Amniotic epithelial cell (primary cell): ENCODE measurements at regions not wholly inside any gene's neighbourhood (a gene's known extent, or its start where the extent isn't known, plus 50 kb on each side); places are given as distances from the start of the nearest gene placed in this dataset.
A peak's percentile ranks its signal among the peaks of the same experiment; 100 is the strongest.

Source experiments
- DNase-seq: peaks from one replicate; pipeline ENCODE4 v3.0.0-alpha.2; 2010; ENCODE audit warnings: low read depth

DNA sequence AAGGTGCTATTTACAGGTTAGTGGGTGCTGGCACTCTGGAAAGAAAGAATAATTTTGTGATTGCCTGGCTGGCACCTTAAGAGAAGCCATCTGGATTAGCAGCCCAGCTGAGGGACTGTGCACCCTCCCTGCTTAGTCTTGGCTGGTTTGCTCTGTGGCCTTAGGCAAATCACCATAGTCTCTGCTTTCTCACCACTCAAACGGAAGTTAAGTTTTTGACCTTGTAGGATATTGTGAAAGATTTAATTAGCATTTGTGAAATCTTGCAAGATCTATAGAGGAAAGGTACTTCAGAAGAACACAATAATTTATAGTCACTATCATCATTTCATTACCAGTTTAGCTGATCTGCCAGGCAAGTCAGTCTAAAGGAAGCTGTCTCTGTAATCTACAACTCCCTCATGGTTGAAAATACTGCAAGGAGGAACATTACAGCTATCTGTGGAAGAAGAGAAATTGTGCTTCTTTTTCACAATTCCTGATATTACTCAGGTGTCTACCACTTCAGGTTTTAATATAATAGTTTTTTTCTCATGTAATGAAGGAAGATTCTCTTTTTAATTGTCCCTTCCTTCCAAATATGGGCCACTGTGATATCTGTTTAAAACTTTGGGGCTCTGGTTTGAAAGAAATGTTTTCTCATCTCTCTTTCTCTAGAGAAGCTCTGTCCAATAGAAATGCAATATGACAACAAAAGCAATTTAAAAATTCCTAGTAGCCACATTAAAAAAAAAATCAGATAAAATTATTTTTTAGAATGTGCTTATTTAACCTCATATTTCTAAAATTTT is 219.6 kb downstream of the PTEN start:
- DNase-seq: no peak

DNA sequence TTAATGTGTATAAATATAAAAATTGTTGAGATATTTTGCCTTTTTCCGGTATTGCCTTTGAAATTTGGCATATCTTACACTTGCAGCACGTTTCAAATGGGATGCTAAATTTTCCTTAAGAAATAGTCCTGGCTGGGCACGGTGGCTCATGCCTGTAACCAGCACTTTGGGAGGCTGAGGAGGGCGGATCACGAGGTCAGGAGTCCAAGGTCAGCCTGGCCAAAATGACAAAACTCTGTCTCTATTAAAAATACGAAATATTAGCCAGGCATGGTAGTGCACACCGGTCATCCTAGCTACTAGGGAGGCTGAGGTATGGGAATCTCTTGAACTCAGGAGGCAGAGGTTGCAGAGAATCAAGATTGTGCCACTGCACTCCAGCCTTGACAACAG is 220.2 kb downstream of the PTEN start:
- no peak for DNase-seq

DNA sequence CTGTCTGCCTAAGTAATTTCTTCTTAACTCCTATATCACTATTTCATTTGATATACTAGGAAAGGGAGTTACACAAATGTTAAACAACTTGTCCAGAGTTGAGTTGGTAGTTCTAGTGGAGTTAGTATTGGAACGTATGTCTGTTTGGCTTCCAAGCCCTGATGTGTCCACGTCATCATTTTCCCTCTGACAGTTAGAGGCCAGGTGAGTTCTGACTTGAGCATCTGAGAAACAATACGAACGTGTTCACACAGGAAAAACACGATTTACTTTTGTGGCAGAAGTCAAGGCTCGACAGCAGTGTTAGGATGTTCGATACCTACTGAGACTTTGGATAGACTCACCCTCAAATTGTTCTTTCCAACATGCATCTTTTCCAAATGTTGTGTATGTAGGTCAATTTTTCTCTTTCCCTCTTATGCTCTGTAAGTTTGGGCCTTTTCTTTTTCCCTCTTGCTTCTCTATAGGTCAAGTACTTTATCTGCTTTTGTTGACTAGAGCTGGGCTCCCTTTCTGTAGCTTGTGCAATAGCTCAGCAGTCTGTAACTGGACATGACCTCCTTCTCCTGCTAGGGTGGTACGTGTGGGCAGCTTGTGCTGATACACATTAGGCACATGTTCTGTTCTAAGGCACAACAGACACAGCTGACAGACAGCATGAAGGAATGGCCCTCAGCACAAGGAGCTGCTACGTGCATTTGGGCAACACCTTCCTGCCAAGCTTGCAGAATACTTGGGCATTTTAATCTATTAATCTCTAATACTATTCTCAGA is 222.9 kb downstream of the PTEN start:
- peak; percentile 60 for DNase-seq

DNA sequence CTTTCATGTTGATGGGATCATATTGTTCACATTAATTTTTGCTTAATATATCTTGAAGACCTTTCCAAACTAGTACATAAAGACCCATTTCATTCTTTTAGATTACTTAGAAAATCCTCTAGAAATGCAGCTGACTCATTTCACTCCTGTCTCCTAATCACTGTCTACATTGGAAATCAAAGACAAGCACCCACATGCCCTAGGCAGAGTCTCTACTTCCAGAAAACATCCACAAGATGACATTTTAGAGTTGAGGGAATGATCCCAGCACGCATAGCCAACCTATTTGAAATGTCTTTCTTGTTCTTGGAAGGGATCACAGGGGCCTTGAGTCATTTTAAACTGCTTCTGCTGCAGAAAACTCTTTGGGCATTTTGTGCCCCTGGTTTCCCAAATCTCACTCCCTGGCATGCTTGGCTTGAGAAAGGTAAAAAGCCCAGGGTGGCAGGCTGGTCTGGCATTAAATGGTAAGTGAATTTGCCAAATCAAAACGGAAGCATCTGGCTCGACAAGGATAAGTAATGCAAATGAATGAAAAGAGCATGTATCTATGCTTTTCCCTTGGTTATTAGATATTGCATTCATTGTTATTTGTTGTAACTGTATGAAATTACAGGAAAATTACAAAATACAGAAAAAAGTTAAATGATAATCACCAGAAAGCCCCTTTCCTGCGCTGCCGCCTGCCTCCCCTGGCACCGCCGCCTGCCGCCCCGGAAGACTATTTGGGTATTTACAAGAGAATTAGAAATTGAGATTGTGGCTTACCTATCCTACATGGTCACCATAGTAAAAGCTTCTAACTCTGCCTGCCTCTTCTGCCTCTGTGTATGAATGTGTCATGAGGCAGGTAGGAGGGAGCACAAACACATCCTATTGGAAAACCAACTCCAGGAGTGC is 225.3 kb downstream of the PTEN start:
- DNase-seq: no peak

DNA sequence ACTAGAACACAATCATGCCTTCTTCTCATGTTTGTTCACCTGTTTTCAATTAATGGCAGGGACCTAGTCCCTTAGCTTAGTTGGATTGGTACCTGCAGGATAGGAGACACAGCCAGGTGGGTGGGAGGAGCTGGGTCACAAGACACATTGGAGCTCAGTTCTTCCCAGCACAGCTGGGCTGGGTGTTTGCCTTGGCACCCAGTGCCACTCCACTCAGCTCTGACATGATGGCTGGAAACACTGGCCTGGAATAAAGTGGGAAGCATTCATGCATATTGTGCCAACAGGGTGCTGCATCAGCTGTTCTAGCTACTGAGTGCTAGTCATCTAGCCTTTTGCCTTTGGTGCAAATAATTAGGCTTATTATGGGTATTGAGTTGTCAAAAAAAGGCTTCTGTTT is 226.1 kb downstream of the PTEN start:
- no peak for DNase-seq

DNA sequence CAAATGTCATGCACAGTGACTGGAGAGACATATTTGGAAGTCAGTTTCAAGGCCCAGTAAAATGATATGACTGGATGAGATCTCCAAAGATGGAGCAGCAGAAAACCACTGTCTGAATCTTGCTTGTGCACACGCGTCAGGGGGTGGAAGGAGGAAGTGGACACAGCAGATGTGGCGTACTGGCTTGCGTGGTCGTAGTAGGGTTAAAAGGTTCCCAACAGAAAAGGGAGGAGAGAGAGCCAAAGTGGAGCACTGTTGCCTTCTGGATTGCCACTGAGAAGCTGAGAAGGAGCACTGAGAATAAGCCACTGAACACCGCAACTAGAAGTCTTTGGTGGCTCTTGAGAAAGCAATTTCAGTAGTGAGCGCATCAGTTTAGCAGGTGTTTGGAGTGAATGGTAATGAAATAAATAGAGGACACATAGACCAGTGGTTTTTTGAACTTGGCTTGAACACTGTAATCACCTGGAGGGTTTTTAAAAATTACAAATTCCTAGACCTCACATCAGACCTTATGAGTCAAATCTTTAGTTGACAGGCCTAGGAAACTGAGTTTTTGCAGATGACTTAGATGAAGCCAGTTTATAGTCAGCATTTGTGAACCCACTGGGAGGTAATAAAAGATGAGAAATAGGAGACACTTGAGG is 227.3 kb downstream of the PTEN start:
- no peak for DNase-seq

DNA sequence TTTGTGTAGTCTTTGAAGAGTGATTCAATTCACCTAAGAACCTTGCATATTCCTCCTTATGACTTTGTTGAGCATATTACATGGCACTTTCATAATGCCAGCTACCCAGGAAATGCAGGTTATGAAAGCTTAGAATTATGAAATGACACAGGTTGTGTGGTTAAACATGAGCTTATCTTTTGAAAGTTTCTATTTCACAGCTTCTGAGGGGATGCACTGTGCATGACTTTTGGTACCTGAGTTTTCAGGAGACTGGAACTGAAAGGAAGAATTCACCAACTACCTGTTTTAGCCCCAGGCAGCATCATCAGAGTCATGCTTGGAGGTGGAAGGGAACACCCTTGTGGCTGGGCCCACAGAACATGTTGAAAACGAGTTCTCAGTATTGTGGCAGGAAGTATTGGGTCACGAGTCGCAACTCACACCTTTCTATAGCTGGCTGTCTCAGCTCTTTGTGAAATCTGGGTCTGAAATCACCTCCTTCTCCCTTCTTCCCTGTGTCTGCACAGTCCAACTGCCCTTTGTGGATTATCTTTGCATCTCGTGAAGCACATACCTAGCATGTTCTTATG is 228.2 kb downstream of the PTEN start:
- peak; percentile 40 for DNase-seq

DNA sequence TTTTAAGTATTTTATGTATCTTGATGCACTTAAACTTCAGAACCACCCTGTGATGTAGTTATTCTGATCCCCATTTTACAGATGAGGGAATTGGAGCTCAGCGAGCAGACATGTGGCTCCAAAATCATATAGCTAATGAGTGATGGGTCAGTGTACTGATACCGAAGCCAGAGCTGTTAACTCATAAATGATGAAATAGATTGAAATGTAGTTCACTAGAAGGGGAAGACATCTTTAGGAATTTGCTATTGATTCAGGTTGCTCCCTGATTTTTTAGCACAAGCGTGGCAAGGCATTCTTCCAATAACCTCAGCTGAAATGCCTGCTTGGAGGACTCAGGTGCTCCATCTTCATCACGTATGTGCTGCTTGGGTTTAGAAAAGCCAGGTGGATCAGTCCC is 228.8 kb downstream of the PTEN start:
- DNase-seq: no peak

DNA sequence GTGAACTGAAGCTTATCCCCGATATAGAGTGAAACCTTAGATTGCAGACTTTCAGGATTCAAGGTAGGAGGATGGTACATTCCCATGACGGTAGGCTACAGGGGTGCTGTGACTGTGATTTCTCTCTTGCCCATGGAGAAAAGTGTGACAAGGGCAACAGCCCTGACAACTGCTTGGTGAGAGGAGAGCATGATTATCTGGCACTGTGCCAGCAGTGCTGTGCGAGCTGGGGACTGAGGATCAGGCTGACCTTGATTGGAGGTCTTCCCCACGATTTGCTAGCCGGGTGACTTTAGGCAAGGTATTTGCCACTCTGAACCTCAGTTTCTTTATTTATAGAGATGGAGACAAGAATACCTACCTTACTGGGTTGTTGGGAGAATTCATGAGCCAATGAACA is 229.5 kb downstream of the PTEN start:
- no peak for DNase-seq

DNA sequence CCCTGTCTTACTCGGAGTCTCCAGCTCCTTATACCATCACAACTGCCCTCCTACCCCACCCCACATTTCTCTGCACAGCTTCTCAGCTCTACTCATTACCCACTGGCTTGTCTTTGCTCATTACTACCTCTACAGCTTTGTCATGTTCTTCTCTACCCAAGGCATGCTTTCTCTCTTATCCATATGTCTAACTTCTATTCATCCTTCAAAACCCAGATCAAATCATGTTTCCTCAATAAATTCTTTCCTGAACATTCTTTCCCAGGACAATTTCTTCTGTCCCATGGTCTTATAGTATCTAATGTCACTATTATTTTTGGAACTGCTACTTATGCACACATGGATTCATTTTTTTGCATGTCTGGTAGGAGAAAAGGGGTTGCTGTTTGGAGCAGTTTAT is 231.4 kb downstream of the PTEN start:
- DNase-seq: no peak

DNA sequence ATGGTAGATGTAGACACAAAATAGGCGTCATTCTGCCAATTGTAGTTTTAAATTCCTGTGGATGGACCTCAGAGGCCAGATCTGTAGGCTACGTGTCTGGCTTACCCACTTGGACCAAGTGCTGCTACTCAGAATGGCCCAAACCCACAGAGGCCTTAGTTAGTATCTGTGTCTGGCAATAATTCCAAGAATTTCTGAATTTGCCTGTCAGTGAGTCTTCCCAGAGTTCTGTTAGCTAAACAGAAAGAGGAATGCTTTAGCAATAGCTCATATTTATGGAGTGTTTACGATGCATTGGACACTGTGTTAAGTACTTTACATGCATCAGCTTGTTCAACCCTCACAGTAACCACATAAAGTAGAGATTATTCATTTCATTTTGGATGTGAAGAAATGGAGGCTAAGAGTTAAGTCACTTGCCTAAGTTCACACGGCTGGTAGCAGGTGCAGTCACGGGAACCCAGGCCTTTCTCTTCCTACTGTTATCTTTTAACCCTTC is 231.8 kb downstream of the PTEN start:
- peak; percentile 96 for DNase-seq

DNA sequence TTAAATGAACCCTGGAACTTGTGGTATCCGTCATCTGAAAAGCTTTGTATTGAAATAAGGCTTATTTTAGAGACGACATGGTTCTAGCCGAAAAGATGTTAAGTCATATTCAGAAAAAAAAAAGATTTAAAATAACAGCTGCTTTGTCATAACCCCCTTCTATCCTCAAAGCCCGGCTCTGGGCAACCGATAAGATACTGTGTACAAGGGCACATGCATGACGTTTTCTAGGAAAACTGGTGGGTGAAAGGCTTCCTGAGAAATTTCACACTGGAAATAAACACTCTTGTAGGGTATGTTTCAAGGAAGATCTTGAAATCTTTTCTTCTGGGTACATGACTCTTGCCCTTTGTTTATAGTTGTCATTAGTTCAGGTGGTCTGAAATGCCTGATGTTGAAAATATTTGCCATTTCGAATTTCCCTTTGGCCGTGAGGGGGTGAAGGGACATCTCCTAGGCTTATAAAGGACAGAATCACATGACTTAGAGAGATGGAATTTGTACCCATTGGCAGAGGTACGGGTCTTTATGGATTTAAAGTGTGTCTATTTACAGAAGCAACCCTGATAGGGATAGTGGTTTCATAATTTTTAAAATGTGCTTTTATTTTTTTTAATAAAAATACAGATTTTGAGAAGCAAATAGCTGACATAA is 232.5 kb downstream of the PTEN start:
- no peak for DNase-seq

DNA sequence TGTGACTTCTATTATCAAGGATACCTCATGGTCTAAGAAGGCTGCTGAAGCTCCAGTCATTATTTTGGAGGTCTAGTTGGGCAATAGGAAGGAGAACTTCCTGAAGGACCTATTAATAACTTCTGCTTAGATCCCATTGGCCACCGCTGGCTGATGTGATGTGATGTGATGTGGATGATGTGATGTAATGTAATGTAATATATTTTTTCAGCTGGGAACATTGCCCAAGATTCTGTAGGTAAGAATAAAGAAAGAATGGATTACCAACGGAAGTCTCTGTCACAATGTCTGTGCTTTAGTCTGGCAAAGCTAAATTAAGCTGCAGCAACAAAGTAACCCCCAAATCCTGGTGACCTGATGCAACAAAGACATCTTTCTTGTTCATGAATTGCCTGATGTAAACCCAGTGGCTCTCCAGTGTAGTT is 233.7 kb downstream of the PTEN start:
- no peak for DNase-seq

DNA sequence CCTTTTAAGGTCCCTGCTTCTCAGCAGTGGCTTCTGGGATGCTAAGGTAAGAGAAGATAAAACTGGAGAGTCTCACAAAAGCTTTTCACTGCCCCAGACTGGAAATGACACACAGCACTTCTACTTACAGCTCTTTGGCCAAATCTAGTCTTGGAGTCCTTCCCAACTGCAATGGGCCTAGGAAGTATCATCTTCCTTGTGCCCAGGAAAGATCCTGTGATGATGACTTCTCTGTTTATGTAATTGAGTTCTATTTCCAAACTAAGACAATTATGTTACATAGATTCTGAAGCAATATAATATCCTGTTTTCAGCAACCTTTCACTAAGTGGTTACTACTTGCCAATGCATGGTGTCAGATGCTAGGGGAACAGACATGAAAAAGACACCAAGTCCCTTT is 234.1 kb downstream of the PTEN start:
- DNase-seq: no peak

DNA sequence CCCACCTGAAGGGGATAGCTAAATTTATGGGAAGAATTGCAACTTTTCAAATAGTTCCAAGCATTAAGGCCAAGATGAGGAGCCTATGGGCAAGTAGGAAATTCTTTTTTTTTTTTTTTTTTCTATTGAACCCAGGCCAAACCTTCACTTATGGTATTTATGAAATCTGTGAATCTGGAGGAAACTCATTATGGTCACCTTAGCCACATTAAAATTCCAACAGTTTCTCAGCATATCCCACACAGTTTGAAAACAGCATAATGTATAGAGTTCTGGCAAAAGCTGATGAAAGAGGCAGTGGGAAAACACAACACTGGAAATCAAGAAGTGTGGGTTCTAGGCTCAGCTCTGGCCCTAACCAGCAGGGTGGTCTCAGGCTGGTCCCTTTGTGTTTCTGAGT is 236.9 kb downstream of the PTEN start:
- DNase-seq: no peak

DNA sequence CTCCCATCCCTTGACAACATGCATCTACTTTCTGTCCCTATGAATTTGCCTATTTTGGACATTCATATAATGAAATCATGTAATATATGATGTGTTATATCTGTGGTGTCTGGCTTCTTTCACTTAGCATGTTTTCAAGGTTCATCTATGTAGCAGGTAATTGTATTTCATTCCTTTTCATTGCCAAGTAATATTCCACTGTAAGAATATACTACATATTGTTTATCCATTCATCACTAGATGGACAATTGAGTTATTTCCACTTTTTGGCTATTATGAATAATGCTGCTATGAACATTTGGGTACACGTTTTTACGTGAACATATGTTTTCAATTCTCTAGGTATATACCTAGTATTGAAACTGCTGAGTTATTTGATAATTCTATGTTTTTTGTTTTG is 238.2 kb downstream of the PTEN start:
- no peak for DNase-seq

DNA sequence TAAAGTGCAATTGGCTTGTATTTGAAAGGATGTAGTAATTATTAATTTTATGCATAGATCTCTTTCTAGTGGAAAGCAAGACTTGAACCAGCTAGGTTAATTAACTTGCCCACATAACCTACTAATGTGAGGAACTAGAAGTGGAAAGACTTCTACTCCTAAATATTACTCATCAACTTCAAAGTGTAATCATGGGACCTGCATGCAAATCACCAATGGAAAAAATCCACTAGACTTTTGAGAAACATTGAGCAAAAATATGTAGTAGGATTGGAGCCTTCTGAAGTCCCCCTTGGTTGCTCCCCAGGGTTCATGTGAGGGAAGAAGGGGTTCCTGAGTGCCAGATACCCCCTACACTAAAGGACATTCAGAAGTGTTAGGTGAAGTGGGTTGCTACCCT is 240.2 kb downstream of the PTEN start:
- DNase-seq: no peak

DNA sequence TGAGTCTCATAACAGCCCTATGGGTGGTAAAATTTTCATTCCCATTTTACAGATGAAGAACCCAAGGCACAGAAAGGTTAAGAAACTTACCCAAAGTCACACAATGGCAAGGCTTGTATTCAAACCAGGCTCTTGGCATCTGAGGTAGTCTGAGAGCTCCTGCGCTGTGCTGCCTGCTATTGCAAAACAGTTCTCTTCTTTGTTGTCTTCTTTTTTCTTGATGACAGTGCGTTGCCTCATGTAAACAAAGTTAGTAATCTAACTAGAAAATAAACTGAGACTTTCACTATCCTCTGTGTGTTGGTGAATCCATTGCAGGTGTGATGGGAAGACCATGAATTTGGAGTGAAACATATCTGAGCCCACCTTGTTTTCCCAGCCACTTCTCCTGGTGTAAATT is 240.8 kb downstream of the PTEN start:
- DNase-seq: no peak

DNA sequence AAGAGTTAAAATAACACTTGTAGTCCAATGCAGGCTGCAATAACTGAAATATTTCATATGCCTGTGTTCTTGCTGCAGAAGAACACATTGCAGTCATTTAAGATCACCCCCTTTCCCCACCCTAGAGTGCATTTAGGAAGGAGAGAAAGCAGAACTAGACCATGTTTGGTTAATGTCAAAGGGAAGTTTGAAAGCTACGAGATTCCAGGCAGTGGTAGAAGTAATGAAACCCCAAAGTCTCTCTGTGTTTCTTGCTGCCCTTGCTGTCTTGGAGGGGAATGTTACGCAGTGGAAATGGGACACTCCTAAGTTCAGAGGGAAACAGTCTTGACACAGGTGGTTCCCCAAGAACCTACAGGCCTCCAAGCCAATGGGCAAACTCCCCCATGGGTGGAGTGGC is 242.9 kb downstream of the PTEN start:
- DNase-seq: no peak

DNA sequence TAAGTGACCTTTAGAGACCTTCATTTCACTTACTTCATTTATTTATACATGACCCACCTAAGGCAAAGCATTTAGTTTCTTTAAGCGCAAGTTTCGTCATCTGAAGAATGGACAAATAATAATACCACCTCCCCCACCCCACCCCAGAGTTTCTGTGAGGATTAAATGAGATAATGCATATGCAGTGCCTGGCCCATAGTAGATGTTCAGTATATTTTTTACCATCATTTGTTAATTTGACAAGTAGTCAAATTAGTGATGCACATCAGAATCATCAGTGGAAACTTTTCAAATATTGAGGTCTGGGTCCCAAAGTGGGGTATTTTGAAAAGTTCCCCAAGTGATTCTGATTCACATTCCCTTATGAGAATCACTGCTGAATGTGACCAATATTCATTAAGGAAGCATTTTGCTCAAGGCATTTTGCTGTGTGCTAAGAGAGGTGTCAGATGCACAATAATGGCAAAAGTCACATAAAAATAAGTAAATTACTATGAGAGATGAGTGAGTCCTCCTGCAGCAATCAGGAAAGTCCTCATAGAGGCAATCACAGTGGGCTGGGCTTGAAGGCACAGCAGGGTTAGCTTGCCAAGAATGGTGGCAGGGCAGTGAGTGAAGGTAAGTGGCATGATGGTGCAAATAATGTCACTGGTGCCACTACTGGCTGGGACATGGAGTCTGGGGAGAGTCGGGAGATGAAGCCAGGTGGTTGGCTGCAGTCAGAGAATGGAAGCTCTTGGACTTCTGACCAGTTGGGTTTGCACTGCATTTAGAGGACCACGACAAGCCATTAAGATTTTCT is 244.1 kb downstream of the PTEN start:
- DNase-seq: no peak
